SK-N-SH (cell line): ENCODE measurements at regions not wholly inside any gene's neighbourhood (a gene's known extent, or its start where the extent isn't known, plus 50 kb on each side); places are given as distances from the start of the nearest gene placed in this dataset.

Experiments used
- CTCF ChIA-PET: fragments of 300-600, 350-600 bp; formaldehyde crosslinking; extraction: SDS; loops from one replicate; lab custom pipeline; 2021; lab: Yijun Ruan, JAX
- POLR2A ChIA-PET: fragments of 350-600 bp; sonication (Branson Sonifier 250); formaldehyde crosslinking; extraction: SDS; loops from one replicate; lab custom pipeline; 2020; ENCODE audit warnings: antibody characterized with exemption, inconsistent platforms; lab: Yijun Ruan, JAX
- DNase-seq: peaks from one replicate; pipeline ENCODE4 v3.0.0; 2012
- H2AFZ ChIP-seq: fragments of 200-600 bp; sonication (generic); 2 replicates; pipeline ENCODE4 v1.8.1; 2016; ENCODE audit warnings: antibody characterized with exemption, mild to moderate bottlenecking, low read depth
- H3F3A ChIP-seq: fragments of 200-600 bp; sonication (generic); replicated peaks from 2 replicates; pipeline ENCODE3; 2016; ENCODE audit warnings: antibody characterized with exemption, mild to moderate bottlenecking; ENCODE audit not compliant: insufficient read depth
- H3K27ac ChIP-seq, 2 experiments: fragments of 200-500 bp in 1 of 2; fragments of 200-600 bp in 1 of 2; sonication (Bioruptor generic) in 1 of 2; sonication (generic), shearing (Covaris generic) in 1 of 2; 2 replicates each; pipeline versions ENCODE4 v1.5.1 to v1.6.1; 2014 to 2016; ENCODE audit warnings: low read depth in 2 of 2, inconsistent platforms in 1 of 2, low read length in 1 of 2, mild to moderate bottlenecking in 1 of 2, mixed read lengths in 1 of 2
- H3K27me3 ChIP-seq: fragments of 200-600 bp; sonication (generic), shearing (Covaris generic); 2 replicates; pipeline ENCODE4 v1.6.1; 2016; ENCODE audit warnings: mixed run types; ENCODE audit not compliant: insufficient read depth
- H3K36me3 ChIP-seq, 2 experiments: fragments of 200-500 bp in 1 of 2; fragments of 200-600 bp in 1 of 2; sonication (Bioruptor generic) in 1 of 2; sonication (generic) in 1 of 2; replicated peaks in 1 of 2; 2 replicates each; pipeline versions ENCODE3 to v1.5.1; 2014 to 2016; ENCODE audit warnings: low read length in 1 of 2, mild to moderate bottlenecking in 1 of 2; ENCODE audit not compliant: insufficient read depth in 2 of 2, control insufficient read depth in 1 of 2
- H3K4me1 ChIP-seq, 2 experiments: fragments of 200-500 bp in 1 of 2; fragments of 200-600 bp in 1 of 2; sonication (Bioruptor generic) in 1 of 2; sonication (generic), shearing (Covaris generic) in 1 of 2; 2 replicates each; pipeline versions ENCODE4 v1.5.1 to v1.6.1; 2014 to 2016; ENCODE audit warnings: low read depth in 1 of 2, low read length in 1 of 2, mixed run types in 1 of 2; ENCODE audit not compliant: insufficient read depth in 2 of 2, control insufficient read depth in 1 of 2
- H3K4me2 ChIP-seq: fragments of 200-600 bp; sonication (generic), shearing (Covaris generic); 2 replicates; pipeline ENCODE4 v1.6.1; 2017; ENCODE audit warnings: mixed run types
- H3K4me3 ChIP-seq, 2 experiments: fragments of 200-500 bp in 1 of 2; fragments of 200-600 bp in 1 of 2; sonication (Bioruptor generic) in 1 of 2; sonication (generic), shearing (Covaris generic) in 1 of 2; 2 replicates each; pipeline versions ENCODE4 v1.5.1 to v1.8.1; 2014 to 2016; ENCODE audit warnings: low read depth in 2 of 2, inconsistent platforms in 1 of 2, low read length in 1 of 2, mild to moderate bottlenecking in 1 of 2, mixed read lengths in 1 of 2, moderate library complexity in 1 of 2
- H3K79me2 ChIP-seq: fragments of 200-600 bp; sonication (generic); 2 replicates; pipeline ENCODE4 v1.8.1; 2017; ENCODE audit warnings: mild to moderate bottlenecking; ENCODE audit not compliant: insufficient read depth
- H3K9ac ChIP-seq: fragments of 200-600 bp; sonication (generic); 2 replicates; pipeline ENCODE4 v1.6.1; 2017; ENCODE audit warnings: mixed run types
- H3K9me2 ChIP-seq: fragments of 200-600 bp; sonication (generic); 2 replicates; pipeline ENCODE4 v1.6.1; 2017; ENCODE audit warnings: mixed run types
- H3K9me3 ChIP-seq: fragments of 200-600 bp; sonication (generic); 2 replicates; pipeline ENCODE4 v1.6.1; 2017; ENCODE audit warnings: mixed run types, mild to moderate bottlenecking, moderate library complexity
- H4K20me1 ChIP-seq: fragments of 200-600 bp; sonication (generic); 2 replicates; pipeline ENCODE4 v1.6.1; 2017; ENCODE audit warnings: mild to moderate bottlenecking, mixed run types; ENCODE audit not compliant: insufficient read depth
- CHD2 ChIP-seq: fragments of 150-350 bp; IDR thresholded peaks from 2 replicates; pipeline ENCODE4 v1.6.1; 2018; ENCODE audit warnings: low read length; ENCODE audit not compliant: partially characterized antibody
- CTCF ChIP-seq: fragments of 200-600 bp; sonication (generic); IDR thresholded peaks from 2 replicates; pipeline ENCODE4 v1.6.1; 2017; ENCODE audit warnings: antibody characterized with exemption, mild to moderate bottlenecking, moderate library complexity
- ELF1 ChIP-seq: IDR thresholded peaks from 2 replicates; pipeline ENCODE4 v1.4.0; 2012
- FOSL2 ChIP-seq: IDR thresholded peaks from 2 replicates; pipeline ENCODE4 v1.4.0; 2012; ENCODE audit warnings: low read depth, mild to moderate bottlenecking, moderate library complexity, borderline replicate concordance
- FOXM1 ChIP-seq: IDR thresholded peaks from 2 replicates; pipeline ENCODE4 v1.4.0; 2012; ENCODE audit warnings: low read depth, mild to moderate bottlenecking
- MAX ChIP-seq: IDR thresholded peaks from 2 replicates; pipeline ENCODE4 v1.4.0; 2012; ENCODE audit warnings: low read depth
- MXI1 ChIP-seq: IDR thresholded peaks from 2 replicates; pipeline ENCODE4 v1.6.1; 2012; ENCODE audit warnings: mild to moderate bottlenecking, low read depth, low read length, improper control_type of control experiment
- NRF1 ChIP-seq: IDR thresholded peaks from 2 replicates; pipeline ENCODE4 v1.6.1; 2012; ENCODE audit warnings: low read depth, mild to moderate bottlenecking, low read length
- RAD21 ChIP-seq: IDR thresholded peaks from 2 replicates; pipeline ENCODE4 v1.6.1; 2012; ENCODE audit warnings: mild to moderate bottlenecking, low read length
- RCOR1 ChIP-seq: fragments of 150-350 bp; IDR thresholded peaks from 2 replicates; pipeline ENCODE4 v1.6.1; 2017; ENCODE audit warnings: antibody characterized with exemption, low read length
- RFX5 ChIP-seq: IDR thresholded peaks from 2 replicates; pipeline ENCODE4 v1.6.1; 2012; ENCODE audit warnings: mild to moderate bottlenecking, improper control_type of control experiment, low read length
- SIN3A ChIP-seq: IDR thresholded peaks from 2 replicates; pipeline ENCODE4 v1.6.1; 2012; ENCODE audit warnings: low read depth, mild to moderate bottlenecking, low read length, moderate library complexity, borderline replicate concordance
- SMC3 ChIP-seq: IDR thresholded peaks from 2 replicates; pipeline ENCODE4 v1.6.1; 2012; ENCODE audit warnings: low read depth, low read length, improper control_type of control experiment
- TAF1 ChIP-seq: IDR thresholded peaks from 2 replicates; pipeline ENCODE4 v1.6.1; 2012; ENCODE audit warnings: low read depth, mild to moderate bottlenecking, low read length, moderate library complexity, borderline replicate concordance
- TEAD4 ChIP-seq: IDR thresholded peaks from 2 replicates; pipeline ENCODE4 v1.4.0; 2012; ENCODE audit warnings: mild to moderate bottlenecking, borderline replicate concordance; ENCODE audit not compliant: insufficient read depth
- WGBS: methylation state at CpG from one replicate; pipeline ENCODE4 v1.1.6; 2017; ENCODE audit warnings: low lambda C conversion rate; 5-methylcytosine and 5-hydroxymethylcytosine counted together
- TF ChIP-seq, protein P1 (sequence below): IDR thresholded peaks from 2 replicates; pipeline ENCODE4 v1.4.0; 2012; ENCODE audit warnings: low read depth, borderline replicate concordance

GRCh38 chr16:6300523-6300922 is 1032.1 kb upstream of the RBFOX1 start:
- DNase-seq, result no peak
- no peak for TF ChIP-seq FOXM1
- TF ChIP-seq, protein P1, sequence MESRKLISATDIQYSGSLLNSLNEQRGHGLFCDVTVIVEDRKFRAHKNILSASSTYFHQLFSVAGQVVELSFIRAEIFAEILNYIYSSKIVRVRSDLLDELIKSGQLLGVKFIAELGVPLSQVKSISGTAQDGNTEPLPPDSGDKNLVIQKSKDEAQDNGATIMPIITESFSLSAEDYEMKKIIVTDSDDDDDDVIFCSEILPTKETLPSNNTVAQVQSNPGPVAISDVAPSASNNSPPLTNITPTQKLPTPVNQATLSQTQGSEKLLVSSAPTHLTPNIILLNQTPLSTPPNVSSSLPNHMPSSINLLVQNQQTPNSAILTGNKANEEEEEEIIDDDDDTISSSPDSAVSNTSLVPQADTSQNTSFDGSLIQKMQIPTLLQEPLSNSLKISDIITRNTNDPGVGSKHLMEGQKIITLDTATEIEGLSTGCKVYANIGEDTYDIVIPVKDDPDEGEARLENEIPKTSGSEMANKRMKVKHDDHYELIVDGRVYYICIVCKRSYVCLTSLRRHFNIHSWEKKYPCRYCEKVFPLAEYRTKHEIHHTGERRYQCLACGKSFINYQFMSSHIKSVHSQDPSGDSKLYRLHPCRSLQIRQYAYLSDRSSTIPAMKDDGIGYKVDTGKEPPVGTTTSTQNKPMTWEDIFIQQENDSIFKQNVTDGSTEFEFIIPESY, result no peak
- no peak for TF ChIP-seq RFX5
- no peak for TF ChIP-seq TAF1
- no peak for TF ChIP-seq SIN3A
- TF ChIP-seq FOSL2, result no peak
- no peak for TF ChIP-seq ELF1
- no peak for TF ChIP-seq CHD2
- no peak for TF ChIP-seq TEAD4
- Histone ChIP-seq H3K27me3 (no peaks in the 10 kb centered on the region), H3K9me3 (no peaks in the 10 kb centered on the region), H3K79me2 (no peaks in the 10 kb centered on the region), H3K9me2 (no peaks in the 10 kb centered on the region), H3K9ac (no peak overlapping the region), H2AFZ (no peak overlapping the region), H3K4me3 (no peak overlapping the region), H3F3A (no peaks in the 10 kb centered on the region), H3K36me3 (no peaks in the 10 kb centered on the region), H3K4me2 (no peak overlapping the region), H4K20me1 (no peaks in the 10 kb centered on the region), H3K27ac (no peak overlapping the region), H3K4me1 (no peaks in the 10 kb centered on the region)
- ChIA-PET CTCF (no interaction called here), POLR2A (no interaction called here)
- 35% methylated on average over 4 of the region's 4 CpGs for WGBS

- WGBS, result 12% methylated on average over 7 of the region's 8 CpGs
- no peak overlapping the region for H3K4me2 ChIP-seq
- TF ChIP-seq RAD21 (no peak), CHD2 (no peak), CTCF (no peak), MXI1 (no peak), NRF1 (no peak), RCOR1 (no peak), SMC3 (no peak), MAX (no peak), RFX5 (no peak)
- TF ChIP-seq, all 33 proteins: peak for 0
- Histone ChIP-seq H4K20me1 (no peaks in the 10 kb centered on the region), H3K27me3 (no peaks in the 10 kb centered on the region), H3K79me2 (no peaks in the 10 kb centered on the region), H3K4me3 (no peak overlapping the region), H3K27ac (no peak overlapping the region), H3K4me1 (no peaks in the 10 kb centered on the region), H3K9me2 (no peaks in the 10 kb centered on the region), H3K9ac (no peak overlapping the region), H3F3A (no peaks in the 10 kb centered on the region), H2AFZ (no peak overlapping the region), H3K36me3 (no peaks in the 10 kb centered on the region), H3K9me3 (no peaks in the 10 kb centered on the region)
- CTCF ChIA-PET, result no interaction called here
- no peak for DNase-seq
- POLR2A ChIA-PET, result no interaction called here
Observed at GRCh38 chr16:6297666-6298410, 1034.8 kb upstream of the RBFOX1 start.
